Tibial nerve (tissue), 4 donors: ENCODE measurements at regions not wholly inside any gene's neighbourhood (a gene's known extent, or its start where the extent isn't known, plus 50 kb on each side); places are given as distances from the start of the nearest gene placed in this dataset.

Experiments used
- DNase-seq, 2 donors: peaks; one replicate each; pipeline ENCODE4 v3.0.0-alpha.2; 2019; ENCODE audit warnings: low spot score in 2 of 2
- H3K27ac ChIP-seq, 4 donors: fragments of 200-600 bp; sonication (generic) in 3 of 4; one replicate each; pipeline ENCODE4 v1.5.1; 2017 to 2019; ENCODE audit warnings: mild to moderate bottlenecking in 1 of 4
- H3K27me3 ChIP-seq, 2 donors: fragments of 200-600 bp; sonication (generic) in 1 of 2; one replicate each; pipeline versions ENCODE4 v1.5.1 to v1.6.0; 2017 to 2019
- H3K36me3 ChIP-seq, 3 donors: fragments of 200-600 bp; sonication (generic); one replicate each; pipeline ENCODE4 v1.5.1; 2018 to 2019
- H3K4me1 ChIP-seq, 4 donors: fragments of 200-600 bp; sonication (generic) in 3 of 4; one replicate each; pipeline ENCODE4 v1.5.1; 2017 to 2019
- H3K4me3 ChIP-seq, 4 donors: fragments of 200-600 bp; sonication (generic) in 3 of 4; one replicate each; pipeline ENCODE4 v1.5.1; 2017 to 2019; ENCODE audit warnings: mild to moderate bottlenecking in 1 of 4, moderate library complexity in 1 of 4
- H3K9me3 ChIP-seq, 4 donors: fragments of 200-600 bp; sonication (generic) in 3 of 4; one replicate each; pipeline ENCODE4 v1.5.1; 2017 to 2019
- EP300 ChIP-seq, 2 donors: sonication (generic); formaldehyde crosslinking; IDR thresholded peaks; one replicate each; pipeline ENCODE4 v1.6.1; 2017; ENCODE audit warnings: antibody characterized with exemption in 2 of 2, mild to moderate bottlenecking in 1 of 2
- POLR2A ChIP-seq, 2 donors: fragments of 450-650 bp; IDR thresholded peaks; one replicate each; pipeline ENCODE4 v1.6.1; 2017; ENCODE audit warnings: antibody characterized with exemption in 2 of 2, mild to moderate bottlenecking in 2 of 2, moderate library complexity in 2 of 2
- WGBS, 2 donors: methylation state at CpG; one replicate each; pipeline ENCODE4 v1.1.5; 2018; 5-methylcytosine and 5-hydroxymethylcytosine counted together
- TF ChIP-seq, protein P1 (sequence below), 5 experiments: fragments of 200-600 bp in 3 of 5; fragments of 450-650 bp in 2 of 5; sonication (generic) in 3 of 5; IDR thresholded peaks; one replicate each; pipeline ENCODE4 v1.5.1; 2016 to 2019; ENCODE audit warnings: antibody characterized with exemption in 5 of 5, mild to moderate bottlenecking in 3 of 5, moderate library complexity in 2 of 5

DNA sequence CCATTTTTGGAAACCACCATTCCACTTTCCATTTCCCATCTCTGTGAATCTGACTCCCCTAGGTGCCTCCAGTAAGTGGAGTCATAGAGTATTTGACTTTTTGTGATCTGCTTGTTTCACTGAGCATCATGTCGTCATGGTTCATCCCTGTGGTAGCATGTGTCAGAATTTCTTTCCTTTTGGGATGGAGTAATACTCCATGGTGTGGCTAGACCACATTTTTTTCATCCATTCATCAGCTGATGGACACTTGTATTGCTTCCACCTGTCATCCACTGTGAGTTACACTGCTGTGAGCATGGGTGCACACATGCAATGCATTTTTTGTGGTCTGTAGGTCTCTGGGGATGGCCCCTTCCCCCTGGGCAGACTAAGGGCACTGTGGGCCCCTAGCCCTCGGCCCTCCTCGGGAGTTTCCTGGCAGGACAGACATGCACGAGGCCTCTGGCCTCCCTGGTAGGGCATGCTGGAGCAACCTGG is 115.9 kb downstream of the GADD45G start:
- H3K4me1 ChIP-seq: no peaks in the 10 kb centered on the region
- no peak for TF ChIP-seq POLR2A (IDR thresholded peaks at IDR 0.05)
- TF ChIP-seq, protein P1, sequence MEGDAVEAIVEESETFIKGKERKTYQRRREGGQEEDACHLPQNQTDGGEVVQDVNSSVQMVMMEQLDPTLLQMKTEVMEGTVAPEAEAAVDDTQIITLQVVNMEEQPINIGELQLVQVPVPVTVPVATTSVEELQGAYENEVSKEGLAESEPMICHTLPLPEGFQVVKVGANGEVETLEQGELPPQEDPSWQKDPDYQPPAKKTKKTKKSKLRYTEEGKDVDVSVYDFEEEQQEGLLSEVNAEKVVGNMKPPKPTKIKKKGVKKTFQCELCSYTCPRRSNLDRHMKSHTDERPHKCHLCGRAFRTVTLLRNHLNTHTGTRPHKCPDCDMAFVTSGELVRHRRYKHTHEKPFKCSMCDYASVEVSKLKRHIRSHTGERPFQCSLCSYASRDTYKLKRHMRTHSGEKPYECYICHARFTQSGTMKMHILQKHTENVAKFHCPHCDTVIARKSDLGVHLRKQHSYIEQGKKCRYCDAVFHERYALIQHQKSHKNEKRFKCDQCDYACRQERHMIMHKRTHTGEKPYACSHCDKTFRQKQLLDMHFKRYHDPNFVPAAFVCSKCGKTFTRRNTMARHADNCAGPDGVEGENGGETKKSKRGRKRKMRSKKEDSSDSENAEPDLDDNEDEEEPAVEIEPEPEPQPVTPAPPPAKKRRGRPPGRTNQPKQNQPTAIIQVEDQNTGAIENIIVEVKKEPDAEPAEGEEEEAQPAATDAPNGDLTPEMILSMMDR (IDR thresholded peaks at IDR 0.05): no peak
- no peak for TF ChIP-seq EP300 (IDR thresholded peaks at IDR 0.05)
- H3K36me3 ChIP-seq: no peaks in the 10 kb centered on the region
- H3K27me3 ChIP-seq: no peaks in the 10 kb centered on the region
- peaks cover 0 to 9% (median 0%) of the 10 kb centered on the region in 4 donors for H3K9me3 ChIP-seq
- H3K27ac ChIP-seq: no peak overlapping the region
- no peak for DNase-seq
- H3K4me3 ChIP-seq: no peak overlapping the region
- 70 to 79% methylated on average over 4 of the region's 4 CpGs for WGBS, 2 donors

DNA sequence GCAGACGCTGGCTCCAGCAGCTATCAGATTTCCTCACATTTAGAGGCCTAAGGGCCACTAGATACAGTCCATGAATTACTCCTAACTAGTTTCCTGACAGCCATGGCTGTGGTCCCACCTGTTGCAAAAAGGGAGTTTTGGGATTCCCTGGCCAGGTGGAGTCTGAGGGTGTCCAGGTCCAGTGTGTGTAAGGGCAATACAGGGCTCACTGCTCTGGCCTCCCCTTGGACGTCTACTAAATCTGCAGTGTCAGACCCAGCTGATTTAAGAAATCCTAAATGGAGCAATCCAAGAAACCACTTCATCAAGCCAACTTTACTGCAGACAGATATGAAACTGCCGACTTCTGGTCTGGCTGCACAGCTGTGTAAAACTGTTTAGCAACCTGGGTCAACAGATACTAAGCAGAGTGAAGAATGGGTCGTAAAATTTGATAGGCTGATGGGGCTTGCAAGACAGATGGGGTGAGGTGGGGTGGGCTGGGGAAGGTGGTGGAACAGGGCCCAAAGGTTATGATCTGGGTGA is 116.4 kb downstream of the GADD45G start:
- no peak for DNase-seq
- WGBS, 2 donors: 70 to 71% methylated on average over 4 of the region's 4 CpGs
- H3K9me3 ChIP-seq: peaks cover 0 to 9% (median 0%) of the 10 kb centered on the region in 4 donors
- H3K36me3 ChIP-seq: no peaks in the 10 kb centered on the region
- TF ChIP-seq, protein P1 (IDR thresholded peaks at IDR 0.05): no peak
- TF ChIP-seq POLR2A (IDR thresholded peaks at IDR 0.05) (no peak), EP300 (IDR thresholded peaks at IDR 0.05) (no peak)
- H3K4me1 ChIP-seq: no peaks in the 10 kb centered on the region
- H3K27me3 ChIP-seq: no peaks in the 10 kb centered on the region
- no peak overlapping the region for H3K4me3 ChIP-seq
- H3K27ac ChIP-seq: no peak overlapping the region

DNA sequence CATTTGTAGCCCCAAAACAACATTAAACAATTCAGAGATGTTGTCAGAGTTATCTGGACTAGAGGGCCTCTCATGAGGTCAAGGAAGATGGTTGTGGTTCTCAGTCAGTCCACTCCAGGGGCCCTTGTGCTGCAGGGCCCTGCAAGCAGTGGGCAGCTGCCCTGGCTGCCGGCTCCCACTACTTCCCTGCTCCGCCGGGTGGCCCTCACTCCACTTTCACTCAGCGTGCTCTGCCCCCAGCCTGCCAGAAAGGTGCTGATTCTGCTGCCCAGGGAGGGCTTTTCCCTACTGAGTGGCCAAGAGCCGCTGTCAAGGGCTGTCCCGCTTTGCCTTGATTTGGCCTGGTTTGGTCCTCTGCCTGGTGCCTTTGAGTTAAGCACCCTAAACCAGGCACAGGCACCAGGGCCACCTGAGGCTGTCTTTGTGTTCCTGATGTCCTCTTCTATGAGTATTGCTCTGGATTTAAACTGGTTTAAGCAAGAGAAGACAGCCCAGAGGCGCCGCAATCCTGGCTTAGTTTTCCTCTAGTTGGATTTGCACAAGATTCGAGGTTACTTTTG is 117.2 kb downstream of the GADD45G start:
- Histone ChIP-seq H3K27me3 (no peaks in the 10 kb centered on the region), H3K27ac (no peak overlapping the region), H3K4me3 (no peak overlapping the region), H3K4me1 (no peaks in the 10 kb centered on the region), H3K9me3 (peaks cover 0 to 9% (median 0%) of the 10 kb centered on the region in 4 donors), H3K36me3 (no peaks in the 10 kb centered on the region)
- WGBS, 2 donors: 84 to 92% methylated on average over 9 of the region's 9 CpGs
- TF ChIP-seq, protein P1 (IDR thresholded peaks at IDR 0.05): no peak
- TF ChIP-seq POLR2A (IDR thresholded peaks at IDR 0.05) (no peak), EP300 (IDR thresholded peaks at IDR 0.05) (no peak)
- no peak for DNase-seq

DNA sequence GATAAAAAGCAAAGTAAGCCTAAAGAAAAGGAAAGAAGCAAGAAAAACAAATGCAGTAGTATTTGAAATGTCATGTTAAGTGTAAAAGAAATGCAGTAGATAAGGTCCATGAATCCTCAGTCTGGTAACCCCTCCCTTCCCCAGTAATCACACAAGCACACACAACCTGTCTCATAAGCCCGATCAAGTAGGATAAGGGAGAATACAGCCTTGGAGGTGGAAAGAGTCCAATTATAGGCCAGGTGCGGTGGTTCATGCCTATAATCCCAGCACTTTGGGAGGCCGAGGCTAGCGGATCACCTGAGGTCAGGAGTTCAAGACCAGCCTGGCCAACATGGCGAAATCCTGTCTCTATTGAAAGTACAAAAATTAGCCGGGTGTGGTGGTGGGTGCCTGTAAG is 117.9 kb downstream of the GADD45G start:
- Histone ChIP-seq H3K36me3 (no peaks in the 10 kb centered on the region), H3K27me3 (no peaks in the 10 kb centered on the region), H3K4me3 (no peak overlapping the region), H3K4me1 (no peaks in the 10 kb centered on the region), H3K27ac (no peak overlapping the region), H3K9me3 (peaks cover 0 to 4% (median 0%) of the 10 kb centered on the region in 4 donors)
- TF ChIP-seq POLR2A (IDR thresholded peaks at IDR 0.05): no peak
- TF ChIP-seq, protein P1 (IDR thresholded peaks at IDR 0.05): no peak
- no peak for TF ChIP-seq EP300 (IDR thresholded peaks at IDR 0.05)
- 92 to 93% methylated on average over 6 of the region's 6 CpGs for WGBS, 2 donors
- DNase-seq: no peak

DNA sequence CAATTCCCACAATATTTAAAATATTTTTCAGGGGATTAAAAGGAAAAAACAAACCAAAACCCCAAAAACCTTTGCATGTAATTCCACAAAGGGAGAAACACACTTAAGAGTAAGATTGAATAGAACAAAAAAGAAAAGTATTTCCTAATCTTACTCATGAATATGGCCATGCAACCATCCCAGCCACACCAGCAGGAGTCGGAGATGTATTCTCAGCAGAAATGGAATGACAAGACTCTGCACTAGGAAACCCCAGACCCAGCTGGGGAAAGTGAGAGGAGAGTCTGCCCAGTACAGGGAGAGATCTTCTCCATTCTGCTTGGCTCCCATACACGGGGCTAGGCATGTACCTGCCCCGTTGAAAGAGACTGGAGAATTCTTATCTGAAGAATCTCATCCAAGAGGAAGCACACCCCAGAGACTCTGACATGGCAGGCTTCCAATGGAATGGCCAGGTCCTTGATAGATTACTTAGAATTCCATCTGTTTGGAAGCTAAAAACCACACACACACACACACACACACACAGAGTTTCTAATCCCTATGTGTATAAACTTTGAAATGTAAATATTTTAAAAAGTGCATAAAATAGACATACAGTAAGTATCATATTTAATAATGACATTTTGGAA is 118.8 kb downstream of the GADD45G start:
- WGBS, 2 donors: 34 to 42% methylated on average over 3 of the region's 3 CpGs
- H3K9me3 ChIP-seq: no peaks in the 10 kb centered on the region
- H3K27me3 ChIP-seq: no peaks in the 10 kb centered on the region
- TF ChIP-seq POLR2A (IDR thresholded peaks at IDR 0.05): no peak
- TF ChIP-seq, protein P1 (IDR thresholded peaks at IDR 0.05): no peak
- TF ChIP-seq EP300 (IDR thresholded peaks at IDR 0.05): no peak
- H3K4me1 ChIP-seq: no peaks in the 10 kb centered on the region
- H3K36me3 ChIP-seq: no peaks in the 10 kb centered on the region
- H3K27ac ChIP-seq: no peak overlapping the region
- no peak overlapping the region for H3K4me3 ChIP-seq
- DNase-seq: no peak
